ENCODE measurements at regions not wholly inside any gene's neighbourhood (a gene's known extent, or its start where the extent isn't known, plus 50 kb on each side); places are given as distances from the start of the nearest gene placed in this dataset.

GRCh38 chr11:41842673-41843072, 383.2 kb upstream of the LRRC4C start:
- 40 to 93% (median 81%) methylated on average over 1 to 7 of the region's 8 CpGs; no CpG with 5 or more reads in 3 of the 10 experiments for WGBS, 10 experiments
- no peaks in the 10 kb centered on the region for H3K4me1 ChIP-seq (replicated peaks in 1 of 2)
- no peak overlapping the region for H3K27ac ChIP-seq
- H3K4me3 ChIP-seq = no peak overlapping the region
- in situ Hi-C loops (cut with MboI; ENCODE audit: low pct_unique_long_range_greater_than_20kb in 2 of 9, low sequenced_read_pairs in 9 of 9, unreplicated experiment in 9 of 9) = no loop called here
- no peak for ATAC-seq (replicated peaks in 6 of 8)

DNA sequence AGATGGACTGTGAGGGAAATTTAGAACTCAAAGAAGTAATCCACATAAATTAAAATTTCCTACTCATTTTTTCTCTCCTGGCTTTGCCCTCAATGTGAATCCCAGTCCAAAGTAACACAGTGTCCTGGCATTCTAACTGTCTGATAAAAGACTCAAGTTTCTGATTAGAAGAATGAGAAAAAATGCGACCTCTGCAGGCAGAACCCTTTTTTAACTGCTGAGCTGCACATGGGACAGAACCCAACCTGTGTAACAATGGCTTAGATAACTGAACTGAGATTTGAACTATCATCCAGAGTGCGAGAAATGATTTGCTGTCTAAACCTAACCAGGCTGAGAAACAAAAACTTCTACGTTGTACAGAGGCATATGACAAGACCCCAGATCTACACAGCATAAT, 385.6 kb upstream of the LRRC4C start:
- in situ Hi-C loops (cut with MboI; ENCODE audit: low pct_unique_long_range_greater_than_20kb in 2 of 9, low sequenced_read_pairs in 9 of 9, unreplicated experiment in 9 of 9) = no loop called here
- H3K4me1 ChIP-seq (replicated peaks in 1 of 2) = no peaks in the 10 kb centered on the region
- no peak overlapping the region for H3K27ac ChIP-seq
- WGBS, 10 experiments = 7 to 100% (median 45%) methylated on average over 1 to 3 of the region's 3 CpGs; no CpG with 5 or more reads in 2 of the 10 experiments
- H3K4me3 ChIP-seq = no peak overlapping the region
- no peak for ATAC-seq (replicated peaks in 6 of 8)

DNA sequence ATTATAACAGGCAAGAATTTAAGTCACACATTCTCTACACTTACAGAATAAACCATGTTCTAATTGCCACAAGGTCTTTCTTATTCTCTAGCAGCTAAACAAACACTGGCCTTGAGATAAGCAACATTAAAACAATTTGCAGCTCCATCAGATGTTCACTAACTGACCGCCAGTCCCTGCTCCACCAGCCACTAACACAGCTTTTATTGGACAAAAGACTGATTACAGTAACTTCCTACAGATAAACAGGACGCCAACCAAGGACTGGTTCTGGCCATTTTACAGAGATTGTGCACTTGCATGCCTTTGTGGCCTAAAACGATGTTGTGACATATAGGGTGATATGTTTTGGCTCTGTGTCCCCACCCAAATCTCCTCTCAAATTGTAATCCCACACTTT, 388.9 kb upstream of the LRRC4C start:
- WGBS, 10 experiments = 0 to 100% (median 83%) methylated on average over 1 to 3 of the region's 3 CpGs; no CpG with 5 or more reads in 4 of the 10 experiments
- no peaks in the 10 kb centered on the region for H3K4me1 ChIP-seq (replicated peaks in 1 of 2)
- in situ Hi-C loops (cut with MboI; ENCODE audit: low pct_unique_long_range_greater_than_20kb in 2 of 9, low sequenced_read_pairs in 9 of 9, unreplicated experiment in 9 of 9) = no loop called here
- H3K4me3 ChIP-seq = no peak overlapping the region
- H3K27ac ChIP-seq = no peak overlapping the region
- ATAC-seq (replicated peaks in 6 of 8) = no peak

DNA sequence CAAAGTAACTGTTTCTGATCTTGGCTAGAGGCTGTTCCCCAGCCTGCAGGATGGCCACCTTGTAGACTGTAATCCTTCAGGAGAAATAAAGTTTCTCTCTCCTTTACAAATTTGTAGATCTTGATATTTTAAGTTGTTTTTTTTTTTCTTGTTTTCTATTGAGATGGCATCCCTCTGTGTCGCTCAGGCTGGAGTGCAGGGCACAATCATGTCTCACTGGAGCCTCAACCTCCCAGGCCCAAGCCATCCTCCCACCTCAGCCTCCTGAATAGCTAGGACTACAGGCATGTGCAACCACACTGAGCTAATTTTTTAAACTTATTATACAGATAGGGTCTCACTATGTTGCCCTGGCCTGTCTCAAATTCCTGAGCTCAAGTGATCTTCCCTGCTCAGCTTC, 389.8 kb upstream of the LRRC4C start:
- no peak for ATAC-seq (replicated peaks in 6 of 8)
- Histone ChIP-seq H3K4me1 (replicated peaks in 1 of 2) (no peaks in the 10 kb centered on the region), H3K27ac (no peak overlapping the region), H3K4me3 (no peak overlapping the region)
- 0 to 100% (median 83%) methylated on average over 1 of the region's 1 CpG; no CpG with 5 or more reads in 5 of the 10 experiments for WGBS, 10 experiments
- in situ Hi-C loops (cut with MboI; ENCODE audit: low pct_unique_long_range_greater_than_20kb in 2 of 9, low sequenced_read_pairs in 9 of 9, unreplicated experiment in 9 of 9) = no loop called here

DNA sequence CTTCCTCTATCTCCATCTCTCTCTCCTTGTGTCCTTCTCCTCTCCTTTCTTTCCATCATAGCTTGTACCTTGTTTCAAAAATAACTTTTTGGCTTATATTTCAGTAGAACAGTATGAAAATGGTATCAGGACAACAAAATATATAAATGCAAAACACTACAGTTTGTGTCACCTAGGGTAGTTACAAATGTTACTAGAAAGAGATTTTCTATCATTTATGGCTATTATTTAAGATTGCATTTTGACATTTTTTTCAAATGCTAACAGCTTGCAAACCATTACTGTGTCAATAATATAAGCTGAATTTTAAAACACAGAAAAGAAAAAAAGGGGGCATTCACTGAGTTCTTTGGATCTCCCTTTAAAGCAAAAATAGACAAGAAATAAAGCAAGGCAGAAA, 392.3 kb upstream of the LRRC4C start:
- Histone ChIP-seq H3K27ac (no peak overlapping the region), H3K4me1 (replicated peaks in 1 of 2) (no peaks in the 10 kb centered on the region), H3K4me3 (no peak overlapping the region)
- in situ Hi-C loops (cut with MboI; ENCODE audit: low pct_unique_long_range_greater_than_20kb in 2 of 9, low sequenced_read_pairs in 9 of 9, unreplicated experiment in 9 of 9) = no loop called here
- ATAC-seq (replicated peaks in 6 of 8) = no peak

- ATAC-seq (replicated peaks in 6 of 8) = no peak
- Histone ChIP-seq H3K4me3 (no peak overlapping the region), H3K27ac (no peak overlapping the region), H3K4me1 (replicated peaks in 1 of 2) (no peaks in the 10 kb centered on the region)
- in situ Hi-C loops (cut with MboI; ENCODE audit: low pct_unique_long_range_greater_than_20kb in 2 of 9, low sequenced_read_pairs in 9 of 9, unreplicated experiment in 9 of 9) = no loop called here
- 0 to 100% (median 100%) methylated on average over 1 of the region's 1 CpG; no CpG with 5 or more reads in 1 of the 10 experiments for WGBS, 10 experiments
Observed at GRCh38 chr11:41861838-41862237, 402.4 kb upstream of the LRRC4C start.

DNA sequence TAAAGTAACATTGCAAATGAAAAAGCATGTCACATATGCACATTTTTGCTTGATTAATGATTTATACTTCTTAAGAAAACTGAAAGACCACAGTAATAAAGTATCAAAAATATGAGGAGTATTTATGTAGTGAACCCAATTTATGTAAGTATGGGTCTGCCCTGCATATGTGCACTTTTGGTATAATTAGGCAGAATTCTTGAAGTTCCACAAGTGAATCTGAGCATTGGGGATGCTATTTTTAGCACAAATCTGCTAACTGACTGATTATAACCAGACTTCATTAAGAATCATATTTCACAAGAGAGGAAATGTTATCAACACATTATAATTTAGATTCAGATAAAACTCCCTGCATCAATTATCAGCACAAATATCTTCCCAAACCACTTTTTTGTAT, 407.1 kb upstream of the LRRC4C start:
- Histone ChIP-seq H3K27ac (no peak overlapping the region), H3K4me3 (no peak overlapping the region), H3K4me1 (replicated peaks in 1 of 2) (no peaks in the 10 kb centered on the region)
- in situ Hi-C loops (cut with MboI; ENCODE audit: low pct_unique_long_range_greater_than_20kb in 2 of 9, low sequenced_read_pairs in 9 of 9, unreplicated experiment in 9 of 9) = no loop called here
- ATAC-seq (replicated peaks in 6 of 8) = peak in 2 of 8 experiments; percentile 18 to 85

DNA sequence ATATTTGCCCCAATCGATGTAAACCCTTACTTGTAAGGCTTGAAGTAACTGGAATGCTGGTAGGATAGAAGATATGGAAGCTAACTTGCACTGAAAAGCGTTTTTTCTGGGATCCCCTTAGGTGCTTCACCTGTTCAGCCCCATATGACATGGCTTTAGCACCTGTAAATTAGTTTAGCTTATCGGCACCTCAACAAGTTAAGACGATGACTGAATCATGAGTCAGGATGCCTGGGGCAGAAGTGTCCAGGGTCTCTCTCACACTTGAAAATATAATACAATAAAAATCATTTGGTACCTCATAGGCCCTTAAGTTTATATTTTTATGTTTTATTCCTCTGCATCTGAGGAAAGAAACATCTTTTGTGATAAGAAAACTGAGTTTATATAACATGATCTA, 409.2 kb upstream of the LRRC4C start:
- in situ Hi-C loops (cut with MboI; ENCODE audit: low pct_unique_long_range_greater_than_20kb in 2 of 9, low sequenced_read_pairs in 9 of 9, unreplicated experiment in 9 of 9) = no loop called here
- H3K4me3 ChIP-seq = no peak overlapping the region
- H3K27ac ChIP-seq = no peak overlapping the region
- WGBS, 10 experiments = 22 to 100% (median 89%) methylated on average over 2 to 4 of the region's 4 CpGs; no CpG with 5 or more reads in 1 of the 10 experiments
- ATAC-seq (replicated peaks in 6 of 8) = no peak
- peaks cover 3 to 7% of the 10 kb centered on the region in 2 donors for H3K4me1 ChIP-seq (replicated peaks in 1 of 2)

DNA sequence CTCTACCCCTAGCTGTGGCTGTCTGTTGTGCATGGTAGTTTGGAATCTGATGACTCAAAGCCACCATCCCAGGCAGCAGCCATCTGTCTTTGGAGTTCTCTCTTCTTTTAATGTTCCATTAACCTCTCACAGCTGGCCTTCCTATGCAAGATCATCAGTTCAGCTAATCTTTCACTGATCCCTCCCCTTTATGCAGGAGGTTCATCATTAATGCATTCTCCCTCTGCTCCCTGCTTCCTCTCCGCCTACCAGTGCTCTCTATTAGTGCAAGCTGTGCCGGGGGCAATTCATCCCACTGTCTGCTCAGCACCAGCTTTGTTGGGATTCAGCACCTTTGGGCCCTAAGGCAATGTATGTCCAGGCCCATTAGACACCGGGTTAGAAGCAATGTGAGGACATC, 413.0 kb upstream of the LRRC4C start:
- H3K27ac ChIP-seq = no peak overlapping the region
- 0 to 17% (median 13%) methylated on average over 1 to 3 of the region's 3 CpGs; no CpG with 5 or more reads in 4 of the 10 experiments for WGBS, 10 experiments
- peak in 7 of 8 experiments; percentile 78 to 99 (median 97) for ATAC-seq (replicated peaks in 6 of 8)
- in situ Hi-C loops (cut with MboI; ENCODE audit: low pct_unique_long_range_greater_than_20kb in 2 of 9, low sequenced_read_pairs in 9 of 9, unreplicated experiment in 9 of 9) = no loop called here
- H3K4me1 ChIP-seq (replicated peaks in 1 of 2) = peaks cover 3 to 7% of the 10 kb centered on the region in 2 donors
- no peak overlapping the region for H3K4me3 ChIP-seq

DNA sequence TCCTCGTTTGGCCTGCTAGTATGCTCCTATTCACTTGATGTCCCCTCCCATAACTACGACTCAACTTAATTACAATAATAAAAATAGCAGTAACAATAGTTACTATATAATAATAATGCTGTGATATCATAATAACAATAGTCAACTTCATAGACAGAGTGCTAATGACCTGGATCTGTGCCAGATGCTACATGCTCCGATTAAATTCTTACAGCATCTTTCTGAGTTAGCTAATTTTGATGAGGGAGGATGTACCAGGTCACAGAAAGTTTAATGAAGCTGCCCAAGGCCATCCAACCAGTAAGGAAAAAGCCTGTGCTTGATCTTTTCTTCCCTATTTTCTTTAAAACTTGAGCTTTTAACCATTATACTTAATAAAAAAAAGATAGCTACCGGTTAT, 413.4 kb upstream of the LRRC4C start:
- no peak overlapping the region for H3K4me3 ChIP-seq
- 0 to 100% (median 43%) methylated on average over 1 to 4 of the region's 4 CpGs for WGBS, 10 experiments
- in situ Hi-C loops (cut with MboI; ENCODE audit: low pct_unique_long_range_greater_than_20kb in 2 of 9, low sequenced_read_pairs in 9 of 9, unreplicated experiment in 9 of 9) = no loop called here
- H3K4me1 ChIP-seq (replicated peaks in 1 of 2) = peaks cover 3 to 7% of the 10 kb centered on the region in 2 donors
- H3K27ac ChIP-seq = no peak overlapping the region
- ATAC-seq (replicated peaks in 6 of 8) = peak in 6 of 8 experiments; percentile 11 to 57 (median 41)

DNA sequence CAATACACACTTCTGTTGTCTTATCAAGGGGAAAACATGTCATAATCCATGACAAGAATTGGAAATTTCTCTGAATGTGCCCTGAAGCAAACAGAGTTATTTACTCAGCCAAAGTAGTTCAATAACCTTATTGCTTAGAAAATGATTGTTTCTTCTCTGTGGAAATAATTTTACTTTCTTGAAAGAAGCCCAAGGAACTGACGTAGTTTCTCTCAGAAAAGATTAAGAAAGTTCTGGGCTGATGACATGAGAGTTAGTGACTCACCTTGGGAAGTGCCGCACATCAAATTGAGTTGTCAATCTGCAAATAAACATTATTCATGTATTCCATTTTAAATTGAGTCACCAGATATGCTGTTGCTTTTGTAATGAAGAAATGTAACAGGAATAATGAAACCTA, 418.6 kb upstream of the LRRC4C start:
- H3K4me3 ChIP-seq = no peak overlapping the region

DNA sequence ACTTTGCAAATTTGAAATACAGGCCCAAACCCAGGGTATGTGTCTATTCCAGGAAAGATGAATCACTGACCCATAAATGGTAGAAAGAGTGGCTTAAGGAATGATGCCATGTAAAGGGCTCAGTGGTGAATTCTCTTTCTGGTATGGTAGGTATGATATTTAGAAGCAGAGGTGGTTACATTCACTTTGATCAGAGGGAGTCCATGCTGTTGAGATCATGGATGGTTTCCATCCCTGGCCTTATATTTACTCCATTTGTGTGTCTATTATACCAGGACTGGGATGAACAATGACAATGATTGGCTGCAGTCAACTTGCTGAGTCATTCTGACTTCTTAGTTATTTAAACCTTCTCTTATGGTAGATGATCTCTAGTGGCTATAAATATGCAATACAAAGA, 419.8 kb upstream of the LRRC4C start:
- peak in 2 of 8 experiments; percentile 21 to 75 for ATAC-seq (replicated peaks in 6 of 8)
- in situ Hi-C loops (cut with MboI; ENCODE audit: low pct_unique_long_range_greater_than_20kb in 2 of 9, low sequenced_read_pairs in 9 of 9, unreplicated experiment in 9 of 9) = no loop called here
- H3K4me1 ChIP-seq (replicated peaks in 1 of 2) = no peaks in the 10 kb centered on the region
- no peak overlapping the region for H3K4me3 ChIP-seq
- H3K27ac ChIP-seq = no peak overlapping the region

More for the DNA sequence above, 418.6 kb upstream of the LRRC4C start:
- 0 to 100% (median 79%) methylated on average over 1 to 2 of the region's 2 CpGs; no CpG with 5 or more reads in 2 of the 10 experiments for WGBS, 10 experiments
- peaks cover 0 to under 1% of the 10 kb centered on the region in 2 donors for H3K4me1 ChIP-seq (replicated peaks in 1 of 2)
- H3K27ac ChIP-seq = no peak overlapping the region
- in situ Hi-C loops (cut with MboI; ENCODE audit: low pct_unique_long_range_greater_than_20kb in 2 of 9, low sequenced_read_pairs in 9 of 9, unreplicated experiment in 9 of 9) = no loop called here
- ATAC-seq (replicated peaks in 6 of 8) = peak in 2 of 8 experiments; percentile 50 to 78

DNA sequence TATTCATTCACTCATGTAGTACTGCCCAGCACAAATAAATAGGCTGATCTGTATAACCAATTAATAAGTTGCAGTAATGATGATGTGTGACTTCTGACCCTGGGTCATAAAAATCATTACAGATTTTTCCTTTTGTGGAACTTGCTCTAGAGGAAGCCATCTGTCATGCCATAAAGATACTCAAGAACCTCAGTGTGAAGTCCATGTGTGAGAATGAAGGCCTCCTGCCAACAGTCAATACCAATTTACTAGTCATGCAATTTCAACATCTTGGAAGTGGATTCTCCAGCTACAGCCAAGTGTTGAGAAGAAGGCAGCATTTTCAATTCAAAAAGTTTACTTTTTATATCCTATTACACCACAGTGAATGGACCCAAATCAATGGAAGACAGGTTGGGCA, 435.6 kb upstream of the LRRC4C start:
- ATAC-seq (replicated peaks in 6 of 8) = no peak
- no peaks in the 10 kb centered on the region for H3K4me1 ChIP-seq (replicated peaks in 1 of 2)
- H3K4me3 ChIP-seq = no peak overlapping the region
- in situ Hi-C loops (cut with MboI; ENCODE audit: low pct_unique_long_range_greater_than_20kb in 2 of 9, low sequenced_read_pairs in 9 of 9, unreplicated experiment in 9 of 9) = no loop called here
- H3K27ac ChIP-seq = no peak overlapping the region

DNA sequence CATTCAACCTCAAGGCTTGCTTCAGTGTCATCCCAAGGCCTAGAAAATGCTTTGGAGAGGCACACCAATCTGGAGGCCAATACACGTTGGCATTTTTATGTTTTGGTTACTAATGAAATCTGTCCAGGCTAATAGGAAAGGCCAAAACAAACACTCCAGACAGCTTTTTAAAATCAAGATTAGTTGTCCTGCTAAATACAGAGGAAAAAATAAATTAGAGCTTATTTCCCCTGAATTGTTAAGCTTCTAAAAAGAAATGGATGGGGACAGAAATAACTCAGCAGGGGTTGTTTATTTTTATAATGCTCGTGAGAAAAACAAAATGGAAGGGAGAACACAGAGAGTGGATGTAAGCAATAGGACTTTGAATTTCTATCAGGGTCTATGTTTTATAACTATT, 438.5 kb upstream of the LRRC4C start:
- in situ Hi-C loops (cut with MboI; ENCODE audit: low pct_unique_long_range_greater_than_20kb in 2 of 9, low sequenced_read_pairs in 9 of 9, unreplicated experiment in 9 of 9) = no loop called here
- no peak for ATAC-seq (replicated peaks in 6 of 8)
- Histone ChIP-seq H3K27ac (no peak overlapping the region), H3K4me3 (no peak overlapping the region), H3K4me1 (replicated peaks in 1 of 2) (no peaks in the 10 kb centered on the region)
- WGBS, 10 experiments = 0 to 89% (median 73%) methylated on average over 1 to 2 of the region's 2 CpGs; no CpG with 5 or more reads in 2 of the 10 experiments
